GM19239 (cell line): ENCODE measurements at regions not wholly inside any gene's neighbourhood (a gene's known extent, or its start where the extent isn't known, plus 50 kb on each side); places are given as distances from the start of the nearest gene placed in this dataset.

Experiments
- DNase-seq: peaks from one replicate; pipeline ENCODE4 v3.0.0; 2011; ENCODE audit warnings: low spot score; ENCODE audit not compliant: insufficient read length
- FAIRE-seq: peaks from 2 replicates; lab custom pipeline; 2011; peaks lifted over from hg19 to GRCh38; lab: Jason Lieb, UNC

- FAIRE-seq (no peak), DNase-seq (no peak)
Measured at GRCh38 chr3:30069056-30069455, 537.3 kb upstream of the TGFBR2 start.

DNA sequence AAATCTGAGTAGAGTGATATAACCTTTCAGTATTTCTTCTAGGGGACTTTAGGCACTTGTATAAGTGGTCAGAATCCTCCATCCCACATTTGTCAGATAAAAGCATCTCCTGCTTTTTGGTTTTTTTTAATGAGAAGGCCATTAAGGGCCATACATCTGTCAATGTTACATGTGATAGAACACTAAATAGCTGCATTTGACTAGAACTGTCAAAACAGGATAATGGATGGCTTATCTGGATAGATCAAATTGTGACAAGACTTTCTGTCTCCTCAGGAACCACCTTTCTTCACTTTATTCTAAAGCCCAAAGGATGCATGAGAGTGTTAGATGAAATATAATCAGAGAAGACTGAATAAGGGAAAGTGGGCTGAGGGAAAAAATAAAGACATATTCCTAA lies 533.4 kb upstream of the TGFBR2 start:
- DNase-seq (no peak), FAIRE-seq (no peak)

DNA sequence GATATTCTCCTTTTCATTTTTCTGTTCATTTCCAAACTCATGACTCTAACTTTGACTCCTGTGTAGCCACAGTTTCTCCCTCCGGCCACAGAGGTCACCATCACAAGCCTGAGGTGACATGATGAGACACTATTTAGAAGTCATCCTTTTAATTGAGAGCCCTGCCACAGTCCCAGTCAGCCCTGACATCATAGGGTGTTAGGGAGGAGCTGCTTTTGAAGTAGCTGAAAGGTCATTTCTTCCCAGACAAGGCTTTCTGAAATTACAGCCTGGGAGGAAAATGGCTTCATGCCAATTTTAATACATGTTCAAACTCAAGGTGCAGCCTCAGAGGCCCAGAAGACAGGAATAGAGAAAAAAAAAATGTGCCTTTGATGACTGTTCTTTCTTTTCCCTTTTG lies 532.8 kb upstream of the TGFBR2 start:
- FAIRE-seq (no peak), DNase-seq (no peak)

GRCh38 chr3:30075514-30075913 lies 530.9 kb upstream of the TGFBR2 start:
- DNase-seq (no peak), FAIRE-seq (no peak)

DNA sequence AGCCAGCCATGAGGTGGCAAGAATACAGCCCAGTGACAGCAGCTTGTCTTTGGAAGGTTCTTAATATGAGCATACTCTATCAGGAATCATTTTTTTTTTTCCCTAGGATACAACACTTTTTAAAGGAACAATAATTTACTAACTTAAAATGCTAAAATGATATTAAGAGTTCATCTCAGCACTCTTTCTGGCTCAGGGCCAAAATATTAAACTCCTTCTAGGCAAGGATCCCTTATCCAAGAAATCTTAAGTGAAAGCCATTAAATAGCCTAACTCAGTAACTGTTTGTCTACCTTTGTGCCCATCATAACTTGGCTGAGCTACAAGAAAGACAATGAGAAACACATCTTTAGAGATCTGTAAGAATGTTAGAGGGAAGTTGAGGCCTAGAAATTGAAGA lies 529.5 kb upstream of the TGFBR2 start:
- FAIRE-seq: no peak
- DNase-seq: no peak

DNA sequence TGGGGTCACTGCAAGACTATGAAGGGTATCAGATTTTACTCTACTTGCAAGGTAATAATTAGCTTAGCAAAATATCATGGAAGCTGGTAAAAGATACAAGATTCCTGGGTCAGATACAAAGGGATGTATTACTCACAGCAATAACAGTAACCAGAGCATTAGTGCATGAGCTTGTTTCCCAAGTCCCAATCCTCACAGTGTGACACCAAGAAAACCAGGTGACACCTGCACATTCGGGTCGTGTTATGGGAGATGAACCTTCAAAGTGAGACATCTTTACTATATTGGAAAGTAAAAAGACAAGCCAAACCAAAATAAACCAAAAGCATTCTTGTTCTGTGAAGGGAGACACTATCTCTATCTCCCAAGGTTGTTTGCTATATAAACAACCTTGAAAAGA lies 528.7 kb upstream of the TGFBR2 start:
- no peak for DNase-seq
- FAIRE-seq: no peak

DNA sequence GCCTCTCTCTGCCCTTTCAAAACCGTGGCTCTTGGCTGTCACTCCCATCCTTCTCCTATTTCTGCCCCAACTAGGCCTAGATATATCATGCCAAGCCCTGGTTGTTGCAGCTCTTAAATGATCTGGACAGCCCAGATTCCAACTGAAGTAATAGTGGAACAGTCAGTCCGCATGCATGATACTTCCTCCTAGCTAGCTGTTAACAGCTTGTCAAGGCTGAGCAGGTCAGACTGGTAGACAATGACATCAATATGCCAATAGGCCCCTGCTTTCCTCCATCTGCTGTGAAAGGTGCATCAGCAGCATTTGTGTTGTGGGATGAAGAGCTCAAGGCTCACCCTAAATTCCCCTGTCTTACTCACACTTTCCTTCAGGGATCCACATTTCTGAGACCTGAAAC lies 527.7 kb upstream of the TGFBR2 start:
- DNase-seq: no peak

DNA sequence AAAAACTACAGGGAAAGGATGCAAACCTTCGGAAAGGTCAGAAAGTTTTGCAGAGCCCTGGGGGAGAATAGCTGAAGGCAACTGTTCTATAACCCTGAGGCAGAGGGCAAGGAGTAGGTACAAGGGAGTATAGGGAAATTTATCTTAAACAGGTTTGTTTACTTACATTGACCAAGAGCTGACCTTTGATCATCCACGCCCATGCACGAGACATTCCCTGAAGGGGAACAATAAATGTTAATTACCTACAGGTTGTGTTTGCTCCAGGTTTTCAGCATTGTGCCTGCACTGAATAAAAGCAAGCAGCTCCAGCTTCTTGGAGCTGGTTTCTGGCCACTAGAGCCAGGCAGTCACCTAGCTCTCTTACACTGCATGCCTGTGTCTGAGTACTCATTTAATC lies 524.5 kb upstream of the TGFBR2 start:
- no peak for DNase-seq
- no peak for FAIRE-seq

More for the DNA sequence above, 527.7 kb upstream of the TGFBR2 start:
- no peak for FAIRE-seq

- no peak for DNase-seq
- FAIRE-seq: no peak
Measured at GRCh38 chr3:30082652-30083051, 523.7 kb upstream of the TGFBR2 start.

GRCh38 chr3:30083315-30083714 lies 523.1 kb upstream of the TGFBR2 start:
- FAIRE-seq: no peak
- DNase-seq: no peak

DNA sequence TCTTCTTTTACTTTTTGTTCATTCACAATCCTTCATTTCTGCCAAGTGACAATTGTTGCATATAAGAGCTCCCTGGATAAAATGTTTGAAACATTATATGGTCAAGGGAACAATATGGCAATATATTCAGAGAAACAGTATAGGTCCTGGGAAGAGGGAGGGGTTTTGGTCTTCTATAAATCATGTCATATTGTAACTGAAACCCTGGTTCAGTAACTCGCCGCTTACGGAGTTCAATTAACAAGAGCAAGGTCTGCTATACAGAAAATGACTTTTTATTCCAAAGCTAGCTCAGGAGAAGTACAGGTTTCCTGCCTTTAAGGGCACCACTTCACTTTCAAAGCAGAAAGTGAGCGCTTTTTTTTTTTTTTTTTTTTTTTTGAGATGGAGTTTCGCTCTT lies 522.1 kb upstream of the TGFBR2 start:
- DNase-seq (no peak), FAIRE-seq (no peak)

- DNase-seq (no peak), FAIRE-seq (no peak)
Measured at GRCh38 chr3:30084971-30085403, 521.4 kb upstream of the TGFBR2 start.

DNA sequence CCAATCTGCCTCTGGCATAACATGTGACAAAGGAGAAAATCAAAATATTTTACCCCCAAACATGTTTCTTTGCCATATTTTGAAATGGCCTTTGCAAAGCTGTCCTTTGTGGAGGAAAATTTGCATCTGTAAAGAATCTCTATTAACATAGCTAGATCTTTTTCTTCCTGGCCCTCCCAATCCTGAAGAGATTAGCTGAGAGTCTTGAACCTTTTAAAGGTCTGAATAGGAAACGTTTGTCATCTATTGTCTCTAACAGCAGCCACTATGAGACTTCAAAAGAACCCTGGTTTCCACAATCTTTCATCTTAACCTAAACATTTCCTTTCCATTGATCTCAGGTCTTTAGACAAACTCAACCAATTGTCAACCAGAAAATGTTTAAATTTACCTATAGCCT lies 520.9 kb upstream of the TGFBR2 start:
- no peak for DNase-seq
- no peak for FAIRE-seq

DNA sequence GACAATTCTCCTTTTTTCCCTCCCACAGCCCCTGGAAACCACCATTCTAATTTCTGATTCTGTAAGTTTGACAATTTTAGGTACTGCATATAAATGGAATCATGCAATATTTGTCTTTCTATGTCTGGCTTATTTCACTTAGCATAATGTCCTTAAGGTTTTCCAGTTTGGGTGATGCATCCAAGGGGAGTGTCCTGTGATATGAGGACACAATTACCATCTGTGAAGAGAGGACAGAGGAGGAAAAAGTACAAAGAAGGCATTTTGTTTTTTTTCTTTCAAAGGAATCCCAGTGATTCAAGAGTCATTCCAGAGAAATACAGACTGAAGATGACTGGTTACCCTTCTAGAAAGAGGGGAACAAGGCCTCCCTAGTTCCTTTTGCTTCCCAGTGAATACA lies 514.7 kb upstream of the TGFBR2 start:
- DNase-seq: no peak
- FAIRE-seq: no peak

- DNase-seq (no peak), FAIRE-seq (no peak)
Measured at GRCh38 chr3:30097022-30097650, 509.3 kb upstream of the TGFBR2 start.

DNA sequence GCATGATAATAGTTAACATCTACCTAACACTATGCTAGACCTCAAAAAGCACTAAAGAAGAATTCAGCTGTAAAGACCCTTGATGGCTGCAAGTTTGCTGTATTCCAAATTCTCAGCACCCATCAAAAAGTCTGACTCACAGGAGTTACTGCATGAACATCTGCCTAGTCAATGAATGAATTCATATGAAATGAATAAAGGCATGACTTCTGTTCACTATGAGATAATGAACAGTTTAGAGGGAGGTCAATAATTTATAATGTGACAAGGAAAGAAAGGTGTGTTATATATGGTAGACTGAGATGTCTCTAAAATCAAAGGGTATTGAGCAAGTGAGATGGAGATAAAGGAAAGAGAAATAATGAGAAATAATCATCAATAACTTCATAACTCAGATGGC lies 508.2 kb upstream of the TGFBR2 start:
- DNase-seq (no peak), FAIRE-seq (no peak)

DNA sequence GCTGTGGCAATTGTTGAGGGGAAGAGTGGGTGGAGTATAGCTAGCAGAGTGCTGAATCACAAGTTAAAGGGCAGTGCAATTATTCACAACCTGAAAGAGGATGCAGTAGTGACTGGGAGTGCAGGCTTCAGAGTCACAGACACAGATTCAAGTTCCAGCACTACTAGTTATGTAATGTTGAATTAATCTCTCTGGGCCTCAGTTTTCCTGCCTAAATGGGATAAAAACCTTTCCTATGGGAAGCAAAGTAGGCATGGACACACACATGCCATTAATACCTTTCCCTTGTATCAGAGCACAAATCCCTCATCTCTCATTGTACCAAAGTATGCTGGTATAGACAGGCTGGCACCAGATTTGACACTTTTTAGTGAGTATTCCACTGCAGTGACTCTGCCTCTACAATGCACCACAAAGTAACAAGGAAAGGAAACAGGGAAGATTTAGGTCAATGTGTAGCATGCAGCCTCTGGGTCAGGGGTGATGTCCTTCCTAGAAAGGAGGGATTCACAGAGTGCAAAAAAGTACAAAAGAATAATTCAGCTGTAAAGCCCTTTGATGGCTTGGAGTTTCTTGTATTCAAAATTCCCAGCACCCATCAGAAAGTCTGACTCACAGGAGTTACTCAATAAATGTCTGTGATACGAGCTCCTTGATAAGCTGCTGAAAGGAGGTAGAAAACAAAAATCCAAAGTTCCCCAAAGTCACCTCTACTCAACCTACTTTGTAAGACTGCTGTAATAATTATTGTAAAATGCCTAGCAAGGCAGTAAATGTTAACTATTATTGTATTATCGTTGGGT lies 507.5 kb upstream of the TGFBR2 start:
- no peak for DNase-seq

DNA sequence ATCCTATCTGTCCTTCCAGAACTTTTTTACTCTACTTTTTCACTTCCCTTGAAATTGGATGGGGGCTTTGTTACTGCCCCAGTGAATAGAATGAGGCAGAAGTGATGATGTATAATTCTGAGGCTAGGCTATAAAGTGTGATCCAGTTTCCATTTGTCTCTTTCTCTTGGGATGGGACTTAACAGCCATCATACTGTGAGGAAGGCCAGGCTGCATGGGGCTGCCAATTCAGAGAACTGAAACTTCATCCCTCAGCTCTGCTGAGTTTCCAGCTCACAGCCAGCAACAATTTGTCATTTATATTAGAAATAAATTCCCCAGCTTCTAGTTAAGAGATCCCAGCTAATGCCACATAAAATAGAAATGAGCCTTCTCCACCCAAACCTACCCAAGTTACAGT lies 504.0 kb upstream of the TGFBR2 start:
- DNase-seq (no peak), FAIRE-seq (no peak)

More for the DNA sequence above, 507.5 kb upstream of the TGFBR2 start:
- FAIRE-seq: no peak

DNA sequence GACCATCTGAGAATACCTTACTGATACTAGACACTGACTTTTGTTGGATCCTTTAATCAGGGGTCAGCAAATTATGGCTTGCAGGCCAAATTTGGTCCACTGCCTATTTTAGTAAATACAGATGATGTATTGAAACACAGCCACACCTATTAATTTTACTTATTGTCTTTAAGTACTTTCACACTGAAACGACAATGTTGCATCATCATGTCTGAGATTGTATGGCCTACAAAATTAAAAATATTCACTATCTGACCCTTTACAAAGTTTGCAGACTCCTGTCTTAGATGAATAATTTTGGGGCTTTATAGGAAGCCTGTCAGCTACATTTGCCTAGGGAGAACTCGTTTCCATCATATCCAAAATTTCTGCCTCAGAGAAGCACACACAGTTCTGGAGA lies 503.2 kb upstream of the TGFBR2 start:
- FAIRE-seq: no peak
- DNase-seq: no peak

DNA sequence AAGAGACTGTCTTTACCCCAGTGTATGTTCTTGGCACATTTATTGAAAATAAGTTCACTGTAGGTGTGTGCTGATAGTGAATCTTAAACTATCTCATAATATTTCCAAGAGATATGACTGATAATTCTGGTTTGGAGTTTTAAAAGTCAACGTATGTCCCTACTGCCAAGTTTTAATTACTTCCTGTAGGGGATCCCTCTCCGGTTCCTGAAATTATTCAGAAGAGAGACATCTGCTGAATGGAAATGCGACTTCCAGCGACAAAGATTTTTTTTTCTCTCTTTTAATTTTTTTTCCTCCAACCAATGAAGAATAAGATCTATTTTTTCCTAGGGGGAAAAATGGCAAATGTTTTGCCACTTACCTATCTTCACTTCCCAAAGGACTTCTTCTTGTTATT lies 498.9 kb upstream of the TGFBR2 start:
- FAIRE-seq: no peak

GRCh38 chr3:30112411-30112810 lies 494.0 kb upstream of the TGFBR2 start:
- no peak for FAIRE-seq
- no peak for DNase-seq

More for the DNA sequence above, 498.9 kb upstream of the TGFBR2 start:
- no peak for DNase-seq
